ENCODE measurements at regions not wholly inside any gene's neighbourhood (a gene's known extent, or its start where the extent isn't known, plus 50 kb on each side); places are given as distances from the start of the nearest gene placed in this dataset.

- Histone ChIP-seq H3K4me3 (ENCODE audit: insufficient read depth, low read depth, low read length) (no peak overlapping the region), H3K9me3 (ENCODE audit: control insufficient read depth, low read length) (no peaks in the 10 kb centered on the region), H3K4me1 (ENCODE audit: control insufficient read depth, insufficient read depth, low read length) (peaks cover 23% of the 10 kb centered on the region), H3K27ac (ENCODE audit: insufficient read depth, low read depth, low read length, poor library complexity, severe bottlenecking) (no peak overlapping the region), H3K27me3 (ENCODE audit: control insufficient read depth, insufficient read depth, low read length, poor library complexity, severe bottlenecking) (no peaks in the 10 kb centered on the region), H3K36me3 (ENCODE audit: control insufficient read depth, insufficient read depth, low read length) (no peaks in the 10 kb centered on the region)
- WGBS, 2 experiments, result 98 to 99% methylated on average over 2 of the region's 2 CpGs
Measured at GRCh38 chr20:48277266-48277665, 492.0 kb upstream of the SULF2 start.

DNA sequence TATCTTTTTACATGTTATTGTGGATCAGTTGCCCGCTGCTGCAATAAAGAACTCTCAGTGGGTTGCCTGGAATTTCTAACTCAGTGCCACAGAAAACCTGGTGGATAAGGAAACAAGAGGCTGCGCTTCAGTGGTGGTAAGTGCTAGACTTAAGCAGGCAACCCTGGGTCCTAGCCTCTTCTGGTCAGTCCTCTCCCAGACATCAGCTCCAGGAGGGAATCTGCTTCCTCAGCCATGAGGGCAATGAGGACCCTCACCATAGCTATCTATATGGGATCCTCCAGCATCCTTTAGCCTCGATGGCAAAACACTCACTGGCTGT, 490.7 kb upstream of the SULF2 start:
- 53 to 54% methylated on average over 3 of the region's 3 CpGs for WGBS, 2 experiments
- H3K27me3 ChIP-seq (ENCODE audit: control insufficient read depth, insufficient read depth, low read length, poor library complexity, severe bottlenecking), result no peaks in the 10 kb centered on the region
- H3K4me1 ChIP-seq (ENCODE audit: control insufficient read depth, insufficient read depth, low read length), result peaks cover 23% of the 10 kb centered on the region
- H3K27ac ChIP-seq (ENCODE audit: insufficient read depth, low read depth, low read length, poor library complexity, severe bottlenecking), result peak overlapping the region; percentile 36
- peak overlapping the region; percentile 10 for H3K4me3 ChIP-seq (ENCODE audit: insufficient read depth, low read depth, low read length)
- no peaks in the 10 kb centered on the region for H3K36me3 ChIP-seq (ENCODE audit: control insufficient read depth, insufficient read depth, low read length)
- no peaks in the 10 kb centered on the region for H3K9me3 ChIP-seq (ENCODE audit: control insufficient read depth, low read length)

DNA sequence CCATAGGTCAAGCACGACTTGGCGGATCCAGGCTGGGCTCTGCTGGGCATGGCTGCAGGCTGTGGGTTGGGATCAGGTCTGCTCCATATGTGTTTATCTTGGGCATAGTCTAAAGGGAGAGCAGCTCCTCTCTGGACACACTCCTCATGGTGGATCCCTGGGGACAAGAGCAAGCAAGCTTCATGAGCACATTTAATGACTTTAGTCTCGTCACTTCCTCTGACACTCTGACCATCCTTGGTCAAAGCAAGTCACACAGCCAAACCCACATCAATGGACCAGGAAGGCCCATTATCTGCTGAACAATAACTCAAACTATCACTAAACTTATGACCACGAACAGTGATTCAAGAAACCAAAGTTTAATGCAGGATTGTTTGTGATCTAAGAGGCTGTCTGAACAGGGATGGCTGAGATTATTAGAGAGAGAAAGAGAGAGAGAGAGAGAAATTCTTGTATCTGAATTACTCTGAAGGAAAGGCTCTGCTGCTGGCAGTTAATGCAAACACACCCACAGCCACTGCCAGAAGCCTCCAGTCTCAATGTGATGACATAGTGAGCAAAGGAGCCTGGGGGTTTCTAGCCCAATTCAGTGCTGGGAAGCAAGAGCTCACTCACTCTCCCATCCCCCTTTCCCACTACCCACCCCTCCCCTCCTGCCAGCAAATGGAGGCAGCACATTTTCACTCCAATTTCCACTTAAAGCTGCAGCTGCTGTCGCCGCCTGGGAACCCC, 490.2 kb upstream of the SULF2 start:
- Histone ChIP-seq H3K27me3 (ENCODE audit: control insufficient read depth, insufficient read depth, low read length, poor library complexity, severe bottlenecking) (no peaks in the 10 kb centered on the region), H3K4me1 (ENCODE audit: control insufficient read depth, insufficient read depth, low read length) (peaks cover 23% of the 10 kb centered on the region), H3K36me3 (ENCODE audit: control insufficient read depth, insufficient read depth, low read length) (no peaks in the 10 kb centered on the region), H3K9me3 (ENCODE audit: control insufficient read depth, low read length) (no peaks in the 10 kb centered on the region), H3K4me3 (ENCODE audit: insufficient read depth, low read depth, low read length) (peak overlapping the region; percentile 10), H3K27ac (ENCODE audit: insufficient read depth, low read depth, low read length, poor library complexity, severe bottlenecking) (peak overlapping the region; percentile 55)
- 61 to 62% methylated on average over 6 of the region's 6 CpGs for whole genome bisulfite sequencing, 2 experiments

DNA sequence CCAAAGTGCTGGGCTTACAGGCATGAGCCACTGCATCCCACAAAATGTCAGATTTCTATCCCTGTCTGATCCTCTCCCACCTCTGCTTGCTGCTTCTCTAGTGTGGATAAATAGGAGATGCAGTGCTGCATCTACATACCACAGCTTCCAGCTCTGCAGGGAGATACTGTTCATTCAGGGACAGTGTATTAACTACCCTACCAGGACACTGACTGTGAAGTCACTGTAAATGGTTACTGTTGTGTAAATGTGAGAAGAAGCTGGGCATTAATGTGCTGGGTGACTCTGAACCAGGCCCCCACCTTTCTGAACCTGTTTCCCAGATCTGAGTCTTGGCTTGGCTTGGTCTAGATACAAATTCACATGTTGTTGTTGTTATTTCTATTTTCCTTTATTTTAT, 488.6 kb upstream of the SULF2 start:
- no peaks in the 10 kb centered on the region for H3K9me3 ChIP-seq (ENCODE audit: control insufficient read depth, low read length)
- H3K4me1 ChIP-seq (ENCODE audit: control insufficient read depth, insufficient read depth, low read length), result peaks cover 23% of the 10 kb centered on the region
- H3K4me3 ChIP-seq (ENCODE audit: insufficient read depth, low read depth, low read length), result no peak overlapping the region
- H3K27me3 ChIP-seq (ENCODE audit: control insufficient read depth, insufficient read depth, low read length, poor library complexity, severe bottlenecking), result no peaks in the 10 kb centered on the region
- H3K36me3 ChIP-seq (ENCODE audit: control insufficient read depth, insufficient read depth, low read length), result no peaks in the 10 kb centered on the region
- no peak overlapping the region for H3K27ac ChIP-seq (ENCODE audit: insufficient read depth, low read depth, low read length, poor library complexity, severe bottlenecking)

GRCh38 chr20:48270885-48271284, 485.6 kb upstream of the SULF2 start:
- no peak overlapping the region for H3K27ac ChIP-seq (ENCODE audit: insufficient read depth, low read depth, low read length, poor library complexity, severe bottlenecking)
- H3K4me1 ChIP-seq (ENCODE audit: control insufficient read depth, insufficient read depth, low read length), result peaks cover 12% of the 10 kb centered on the region
- no peak overlapping the region for H3K4me3 ChIP-seq (ENCODE audit: insufficient read depth, low read depth, low read length)
- WGBS, 2 experiments, result 93% methylated on average over 1 of the region's 1 CpG
- no peaks in the 10 kb centered on the region for H3K27me3 ChIP-seq (ENCODE audit: control insufficient read depth, insufficient read depth, low read length, poor library complexity, severe bottlenecking)
- no peaks in the 10 kb centered on the region for H3K9me3 ChIP-seq (ENCODE audit: control insufficient read depth, low read length)
- H3K36me3 ChIP-seq (ENCODE audit: control insufficient read depth, insufficient read depth, low read length), result no peaks in the 10 kb centered on the region

GRCh38 chr20:48267860-48268633, 482.8 kb upstream of the SULF2 start:
- H3K27me3 ChIP-seq (ENCODE audit: control insufficient read depth, insufficient read depth, low read length, poor library complexity, severe bottlenecking), result no peaks in the 10 kb centered on the region
- H3K4me1 ChIP-seq (ENCODE audit: control insufficient read depth, insufficient read depth, low read length), result no peaks in the 10 kb centered on the region
- 95% methylated on average over 19 of the region's 19 CpGs for WGBS, 2 experiments
- no peaks in the 10 kb centered on the region for H3K36me3 ChIP-seq (ENCODE audit: control insufficient read depth, insufficient read depth, low read length)
- H3K9me3 ChIP-seq (ENCODE audit: control insufficient read depth, low read length), result no peaks in the 10 kb centered on the region
- no peak overlapping the region for H3K27ac ChIP-seq (ENCODE audit: insufficient read depth, low read depth, low read length, poor library complexity, severe bottlenecking)
- H3K4me3 ChIP-seq (ENCODE audit: insufficient read depth, low read depth, low read length), result no peak overlapping the region

DNA sequence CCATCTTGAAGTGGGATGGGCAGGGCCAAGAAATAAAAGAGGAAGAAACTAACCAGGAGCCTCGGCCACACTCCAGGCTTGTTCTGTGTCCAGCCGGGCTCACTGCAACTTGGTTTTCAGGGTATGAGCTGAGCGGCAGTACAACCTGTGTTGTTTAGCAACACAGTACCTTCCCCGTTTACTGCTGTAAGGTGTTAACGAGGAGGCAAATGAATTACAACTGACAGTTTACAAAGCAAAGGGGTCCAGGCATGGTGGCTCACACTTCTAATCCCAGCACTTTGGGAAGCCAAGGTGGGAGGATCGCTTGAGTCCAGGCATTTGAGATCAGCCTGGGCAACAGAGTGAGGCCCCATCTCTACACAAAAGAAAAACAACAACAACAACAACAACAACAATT, 481.3 kb upstream of the SULF2 start:
- no peaks in the 10 kb centered on the region for H3K27me3 ChIP-seq (ENCODE audit: control insufficient read depth, insufficient read depth, low read length, poor library complexity, severe bottlenecking)
- H3K27ac ChIP-seq (ENCODE audit: insufficient read depth, low read depth, low read length, poor library complexity, severe bottlenecking), result no peak overlapping the region
- no peaks in the 10 kb centered on the region for H3K4me1 ChIP-seq (ENCODE audit: control insufficient read depth, insufficient read depth, low read length)
- 91% methylated on average over 6 of the region's 6 CpGs for WGBS, 2 experiments
- H3K36me3 ChIP-seq (ENCODE audit: control insufficient read depth, insufficient read depth, low read length), result no peaks in the 10 kb centered on the region
- H3K4me3 ChIP-seq (ENCODE audit: insufficient read depth, low read depth, low read length), result no peak overlapping the region
- H3K9me3 ChIP-seq (ENCODE audit: control insufficient read depth, low read length), result no peaks in the 10 kb centered on the region

DNA sequence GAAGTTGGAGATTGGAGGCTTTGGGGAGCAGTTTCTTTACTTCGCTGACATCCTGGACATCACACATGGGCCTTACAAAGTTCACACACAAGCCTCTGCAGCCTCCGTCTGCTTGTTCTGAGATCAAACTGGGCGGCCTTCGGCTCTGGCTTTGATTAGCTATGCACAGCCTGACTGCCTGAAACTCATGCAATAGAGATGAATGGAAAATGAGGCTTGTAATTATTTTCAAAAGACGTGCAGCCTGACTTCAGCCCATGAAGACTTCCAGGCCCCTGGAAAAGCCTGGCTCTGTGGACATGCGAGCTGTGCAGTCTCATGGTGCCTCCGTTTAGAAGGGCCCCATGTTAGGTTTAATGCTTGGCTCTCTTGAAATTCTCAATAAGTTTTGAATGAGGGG, 480.5 kb upstream of the SULF2 start:
- H3K4me3 ChIP-seq (ENCODE audit: insufficient read depth, low read depth, low read length), result no peak overlapping the region
- WGBS, 2 experiments, result 87 to 88% methylated on average over 7 of the region's 7 CpGs
- no peaks in the 10 kb centered on the region for H3K27me3 ChIP-seq (ENCODE audit: control insufficient read depth, insufficient read depth, low read length, poor library complexity, severe bottlenecking)
- no peaks in the 10 kb centered on the region for H3K9me3 ChIP-seq (ENCODE audit: control insufficient read depth, low read length)
- no peak overlapping the region for H3K27ac ChIP-seq (ENCODE audit: insufficient read depth, low read depth, low read length, poor library complexity, severe bottlenecking)
- H3K36me3 ChIP-seq (ENCODE audit: control insufficient read depth, insufficient read depth, low read length), result no peaks in the 10 kb centered on the region
- no peaks in the 10 kb centered on the region for H3K4me1 ChIP-seq (ENCODE audit: control insufficient read depth, insufficient read depth, low read length)

GRCh38 chr20:48262955-48263354, 477.7 kb upstream of the SULF2 start:
- Histone ChIP-seq H3K4me1 (ENCODE audit: control insufficient read depth, insufficient read depth, low read length) (no peaks in the 10 kb centered on the region), H3K4me3 (ENCODE audit: insufficient read depth, low read depth, low read length) (no peak overlapping the region), H3K27me3 (ENCODE audit: control insufficient read depth, insufficient read depth, low read length, poor library complexity, severe bottlenecking) (no peaks in the 10 kb centered on the region), H3K9me3 (ENCODE audit: control insufficient read depth, low read length) (no peaks in the 10 kb centered on the region), H3K36me3 (ENCODE audit: control insufficient read depth, insufficient read depth, low read length) (no peaks in the 10 kb centered on the region), H3K27ac (ENCODE audit: insufficient read depth, low read depth, low read length, poor library complexity, severe bottlenecking) (no peak overlapping the region)

DNA sequence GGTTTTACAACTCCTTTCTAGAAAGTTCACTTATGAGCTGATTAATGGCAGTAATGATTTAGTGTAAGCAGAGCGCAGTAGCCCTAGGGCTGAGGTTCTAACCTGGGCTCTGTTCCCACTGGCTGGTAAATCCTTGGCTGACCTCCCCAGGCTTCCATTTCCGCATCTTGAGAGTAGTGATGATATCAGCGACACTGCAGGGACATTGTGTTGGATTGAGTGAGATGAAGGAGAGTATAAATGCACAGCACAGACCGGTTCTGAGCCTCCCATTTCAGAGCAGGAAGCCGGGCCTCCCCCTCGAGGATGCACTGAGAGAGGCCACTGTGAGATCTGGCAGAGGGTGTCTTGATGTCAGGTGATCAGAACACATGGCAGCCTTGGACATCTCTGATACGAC, 477.2 kb upstream of the SULF2 start:
- Histone ChIP-seq H3K4me1 (ENCODE audit: control insufficient read depth, insufficient read depth, low read length) (no peaks in the 10 kb centered on the region), H3K36me3 (ENCODE audit: control insufficient read depth, insufficient read depth, low read length) (no peaks in the 10 kb centered on the region), H3K4me3 (ENCODE audit: insufficient read depth, low read depth, low read length) (no peak overlapping the region), H3K27ac (ENCODE audit: insufficient read depth, low read depth, low read length, poor library complexity, severe bottlenecking) (no peak overlapping the region), H3K27me3 (ENCODE audit: control insufficient read depth, insufficient read depth, low read length, poor library complexity, severe bottlenecking) (no peaks in the 10 kb centered on the region), H3K9me3 (ENCODE audit: control insufficient read depth, low read length) (no peaks in the 10 kb centered on the region)
- whole genome bisulfite sequencing, 2 experiments, result 93 to 95% methylated on average over 7 of the region's 7 CpGs
